NB4 (cell line): ENCODE measurements at regions not wholly inside any gene's neighbourhood (a gene's known extent, or its start where the extent isn't known, plus 50 kb on each side); places are given as distances from the start of the nearest gene placed in this dataset.

ENCODE experiments used
- MYC ChIP-seq: IDR thresholded peaks from 2 replicates; pipeline ENCODE4 v1.6.1; 2011; ENCODE audit warnings: low read depth, low read length
- POLR2A ChIP-seq: IDR thresholded peaks from 2 replicates; pipeline ENCODE4 v1.6.1; 2011; ENCODE audit warnings: mild to moderate bottlenecking; ENCODE audit not compliant: insufficient read length; ENCODE audit errors: extremely low read depth
- TF ChIP-seq, protein P1 (sequence below): IDR thresholded peaks from one replicate; pipeline ENCODE4 v1.5.1; 2012; ENCODE audit warnings: low read depth, low read length

GRCh38 chr11:101748572-101749344, 165.0 kb upstream of the TRPC6 start:
- TF ChIP-seq, protein P1, sequence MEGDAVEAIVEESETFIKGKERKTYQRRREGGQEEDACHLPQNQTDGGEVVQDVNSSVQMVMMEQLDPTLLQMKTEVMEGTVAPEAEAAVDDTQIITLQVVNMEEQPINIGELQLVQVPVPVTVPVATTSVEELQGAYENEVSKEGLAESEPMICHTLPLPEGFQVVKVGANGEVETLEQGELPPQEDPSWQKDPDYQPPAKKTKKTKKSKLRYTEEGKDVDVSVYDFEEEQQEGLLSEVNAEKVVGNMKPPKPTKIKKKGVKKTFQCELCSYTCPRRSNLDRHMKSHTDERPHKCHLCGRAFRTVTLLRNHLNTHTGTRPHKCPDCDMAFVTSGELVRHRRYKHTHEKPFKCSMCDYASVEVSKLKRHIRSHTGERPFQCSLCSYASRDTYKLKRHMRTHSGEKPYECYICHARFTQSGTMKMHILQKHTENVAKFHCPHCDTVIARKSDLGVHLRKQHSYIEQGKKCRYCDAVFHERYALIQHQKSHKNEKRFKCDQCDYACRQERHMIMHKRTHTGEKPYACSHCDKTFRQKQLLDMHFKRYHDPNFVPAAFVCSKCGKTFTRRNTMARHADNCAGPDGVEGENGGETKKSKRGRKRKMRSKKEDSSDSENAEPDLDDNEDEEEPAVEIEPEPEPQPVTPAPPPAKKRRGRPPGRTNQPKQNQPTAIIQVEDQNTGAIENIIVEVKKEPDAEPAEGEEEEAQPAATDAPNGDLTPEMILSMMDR: no peak
- TF ChIP-seq MYC (no peak), POLR2A (no peak)
